ENCODE measurements at regions not wholly inside any gene's neighbourhood (a gene's known extent, or its start where the extent isn't known, plus 50 kb on each side); places are given as distances from the start of the nearest gene placed in this dataset.

DNA sequence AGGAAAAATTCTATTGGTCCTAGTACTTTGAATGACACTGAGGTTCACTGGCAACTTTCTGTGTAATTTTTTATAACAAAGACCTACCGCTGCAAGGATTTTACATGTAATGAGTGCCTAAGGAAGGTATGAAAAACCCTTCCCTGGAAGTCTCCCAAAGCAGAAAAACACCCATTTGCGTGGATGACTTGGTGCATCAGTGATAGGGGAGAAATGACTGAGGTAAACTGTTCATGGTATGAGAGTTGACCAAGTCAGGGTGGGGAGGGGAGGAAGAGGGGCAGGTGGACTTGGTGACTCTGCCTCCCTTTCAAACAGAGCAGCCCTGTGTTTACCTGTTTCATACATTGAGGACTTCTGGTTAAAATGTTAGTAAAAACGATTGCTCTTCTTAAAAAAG, 78.8 kb upstream of the IPO9 start:
- no TSS peak for BruUV-seq (replicated peaks)
- H3K27me3 ChIP-seq (ENCODE audit: insufficient read depth, low read length) = no peaks in the 10 kb centered on the region
- CTCF ChIA-PET = no interaction called here
- H3K9me2 ChIP-seq (ENCODE audit: insufficient read depth) = no peaks in the 10 kb centered on the region
- no peaks in the 10 kb centered on the region for H3K36me3 ChIP-seq (ENCODE audit: control insufficient read depth in 1 of 2, insufficient read depth in 2 of 2, low read length in 2 of 2)
- no peak overlapping the region for H3K9ac ChIP-seq (ENCODE audit: low read length)
- no peak for ATAC-seq
- TF ChIP-seq, protein P1, sequence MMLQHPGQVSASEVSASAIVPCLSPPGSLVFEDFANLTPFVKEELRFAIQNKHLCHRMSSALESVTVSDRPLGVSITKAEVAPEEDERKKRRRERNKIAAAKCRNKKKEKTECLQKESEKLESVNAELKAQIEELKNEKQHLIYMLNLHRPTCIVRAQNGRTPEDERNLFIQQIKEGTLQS (IDR thresholded peaks at IDR 0.05) = no peak
- no peak for TF ChIP-seq SIN3A (IDR thresholded peaks at IDR 0.05; ENCODE audit: low read depth)
- TF ChIP-seq RAD21 (IDR thresholded peaks at IDR 0.05; ENCODE audit: low read depth) = no peak
- TF ChIP-seq, protein P2, sequence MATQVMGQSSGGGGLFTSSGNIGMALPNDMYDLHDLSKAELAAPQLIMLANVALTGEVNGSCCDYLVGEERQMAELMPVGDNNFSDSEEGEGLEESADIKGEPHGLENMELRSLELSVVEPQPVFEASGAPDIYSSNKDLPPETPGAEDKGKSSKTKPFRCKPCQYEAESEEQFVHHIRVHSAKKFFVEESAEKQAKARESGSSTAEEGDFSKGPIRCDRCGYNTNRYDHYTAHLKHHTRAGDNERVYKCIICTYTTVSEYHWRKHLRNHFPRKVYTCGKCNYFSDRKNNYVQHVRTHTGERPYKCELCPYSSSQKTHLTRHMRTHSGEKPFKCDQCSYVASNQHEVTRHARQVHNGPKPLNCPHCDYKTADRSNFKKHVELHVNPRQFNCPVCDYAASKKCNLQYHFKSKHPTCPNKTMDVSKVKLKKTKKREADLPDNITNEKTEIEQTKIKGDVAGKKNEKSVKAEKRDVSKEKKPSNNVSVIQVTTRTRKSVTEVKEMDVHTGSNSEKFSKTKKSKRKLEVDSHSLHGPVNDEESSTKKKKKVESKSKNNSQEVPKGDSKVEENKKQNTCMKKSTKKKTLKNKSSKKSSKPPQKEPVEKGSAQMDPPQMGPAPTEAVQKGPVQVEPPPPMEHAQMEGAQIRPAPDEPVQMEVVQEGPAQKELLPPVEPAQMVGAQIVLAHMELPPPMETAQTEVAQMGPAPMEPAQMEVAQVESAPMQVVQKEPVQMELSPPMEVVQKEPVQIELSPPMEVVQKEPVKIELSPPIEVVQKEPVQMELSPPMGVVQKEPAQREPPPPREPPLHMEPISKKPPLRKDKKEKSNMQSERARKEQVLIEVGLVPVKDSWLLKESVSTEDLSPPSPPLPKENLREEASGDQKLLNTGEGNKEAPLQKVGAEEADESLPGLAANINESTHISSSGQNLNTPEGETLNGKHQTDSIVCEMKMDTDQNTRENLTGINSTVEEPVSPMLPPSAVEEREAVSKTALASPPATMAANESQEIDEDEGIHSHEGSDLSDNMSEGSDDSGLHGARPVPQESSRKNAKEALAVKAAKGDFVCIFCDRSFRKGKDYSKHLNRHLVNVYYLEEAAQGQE (IDR thresholded peaks at IDR 0.05; ENCODE audit: low read depth) = no peak
- no peak for TF ChIP-seq YY1 (IDR thresholded peaks at IDR 0.05; ENCODE audit: extremely low read depth, insufficient replicate concordance, low read depth, low read length)
- TF ChIP-seq CEBPB (IDR thresholded peaks at IDR 0.05; ENCODE audit: low read depth) = no peak
- no peak for TF ChIP-seq SRF (IDR thresholded peaks at IDR 0.05; ENCODE audit: low read depth)
- no peak overlapping the region for H3K4me2 ChIP-seq (ENCODE audit: low read length)
- peaks cover 0 to 10% of the 10 kb centered on the region in 2 experiments; a peak in 3 of 4 replicates for H3K4me1 ChIP-seq (ENCODE audit: control insufficient read depth in 1 of 2, insufficient read depth in 2 of 2, low read length in 2 of 2)
- no peaks in the 10 kb centered on the region; the same call in 1 of the 2 replicates for H3K79me2 ChIP-seq (ENCODE audit: insufficient read depth, low read length)
- intact Hi-C loops (cut with micrococcal nuclease) = no loop called here
- RAD21 ChIA-PET (ENCODE audit: low non-redundant PET in 1 of 2, low total read pairs in 2 of 2, uncharacterized antibody in 2 of 2, unreplicated experiment in 2 of 2) = no interaction called here
- H3K4me3 ChIP-seq (replicated peaks in 1 of 2; ENCODE audit: low read depth in 1 of 2, low read length in 2 of 2) = no peak overlapping the region
- H2AFZ ChIP-seq (ENCODE audit: low read depth, low read length, poor library complexity, severe bottlenecking) = no peak overlapping the region
- no peak for DNase-seq (ENCODE audit: low read depth, low spot score)
- H4K20me1 ChIP-seq (ENCODE audit: insufficient read depth) = no peaks in the 10 kb centered on the region
- no peaks in the 10 kb centered on the region for H3K9me3 ChIP-seq (ENCODE audit: control insufficient read depth in 1 of 2, insufficient read depth in 1 of 2, low read depth in 1 of 2, low read length in 2 of 2)
- H3K27ac ChIP-seq (ENCODE audit: low read depth, low read length) = no peak overlapping the region
- POLR2A ChIA-PET = no interaction called here
